OCI-LY1 (cell line): ENCODE measurements at regions not wholly inside any gene's neighbourhood (a gene's known extent, or its start where the extent isn't known, plus 50 kb on each side); places are given as distances from the start of the nearest gene placed in this dataset.

Experiments
- EZH2 ChIP-seq: fragments of 200-600 bp; sonication (generic), shearing (Covaris generic); IDR thresholded peaks from 2 replicates; pipeline ENCODE4 v1.8.0; 2017; ENCODE audit warnings: borderline replicate concordance, mixed run types, mild to moderate bottlenecking, antibody characterized with exemption, low read length, moderate library complexity, mixed read lengths
- TF ChIP-seq, protein P1 (sequence below): fragments of 200-600 bp; sonication (generic), shearing (Covaris generic); IDR thresholded peaks from 2 replicates; pipeline ENCODE4 v1.5.1; 2017; ENCODE audit warnings: mild to moderate bottlenecking, antibody characterized with exemption, low read length, moderate library complexity, mixed read lengths

DNA sequence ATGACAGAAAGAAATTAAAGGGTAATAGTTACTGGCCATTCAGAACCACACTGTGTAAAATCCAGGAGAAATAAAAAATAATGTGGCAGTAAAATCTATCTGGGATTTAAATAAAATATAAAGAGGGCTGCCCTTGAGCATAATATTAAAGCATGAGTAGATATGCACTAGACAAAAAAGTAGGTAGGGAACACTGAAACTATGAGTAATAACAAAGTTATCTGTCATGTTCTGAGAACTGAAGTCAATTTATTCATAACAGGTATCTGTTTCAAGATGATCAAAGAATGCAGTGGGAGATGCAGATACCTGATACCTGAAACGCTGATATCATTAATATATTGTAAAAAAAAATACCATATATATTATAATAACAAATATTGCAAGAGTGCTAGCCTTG is 1672.0 kb downstream of the SLITRK5 start:
- TF ChIP-seq, protein P1, sequence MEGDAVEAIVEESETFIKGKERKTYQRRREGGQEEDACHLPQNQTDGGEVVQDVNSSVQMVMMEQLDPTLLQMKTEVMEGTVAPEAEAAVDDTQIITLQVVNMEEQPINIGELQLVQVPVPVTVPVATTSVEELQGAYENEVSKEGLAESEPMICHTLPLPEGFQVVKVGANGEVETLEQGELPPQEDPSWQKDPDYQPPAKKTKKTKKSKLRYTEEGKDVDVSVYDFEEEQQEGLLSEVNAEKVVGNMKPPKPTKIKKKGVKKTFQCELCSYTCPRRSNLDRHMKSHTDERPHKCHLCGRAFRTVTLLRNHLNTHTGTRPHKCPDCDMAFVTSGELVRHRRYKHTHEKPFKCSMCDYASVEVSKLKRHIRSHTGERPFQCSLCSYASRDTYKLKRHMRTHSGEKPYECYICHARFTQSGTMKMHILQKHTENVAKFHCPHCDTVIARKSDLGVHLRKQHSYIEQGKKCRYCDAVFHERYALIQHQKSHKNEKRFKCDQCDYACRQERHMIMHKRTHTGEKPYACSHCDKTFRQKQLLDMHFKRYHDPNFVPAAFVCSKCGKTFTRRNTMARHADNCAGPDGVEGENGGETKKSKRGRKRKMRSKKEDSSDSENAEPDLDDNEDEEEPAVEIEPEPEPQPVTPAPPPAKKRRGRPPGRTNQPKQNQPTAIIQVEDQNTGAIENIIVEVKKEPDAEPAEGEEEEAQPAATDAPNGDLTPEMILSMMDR, result no peak
- TF ChIP-seq EZH2, result no peak
